Spleen (tissue), 11 donors: ENCODE measurements at regions not wholly inside any gene's neighbourhood (a gene's known extent, or its start where the extent isn't known, plus 50 kb on each side); places are given as distances from the start of the nearest gene placed in this dataset.

Source experiments
- DNase-seq: peaks from one replicate; pipeline ENCODE4 v3.0.0-alpha.2; 2020
- H3K27ac ChIP-seq, 8 donors: fragments of 200-600 bp; sonication (generic) in 7 of 8; 1 replicate in 4 of 8; 2 replicates in 4 of 8; pipeline versions ENCODE4 v1.5.0 to v1.8.0; 2016 to 2021; ENCODE audit warnings: inconsistent platforms in 4 of 8, mild to moderate bottlenecking in 4 of 8, moderate library complexity in 1 of 8
- H3K27me3 ChIP-seq, 7 donors: fragments of 200-600 bp; sonication (generic) in 6 of 7; replicated peaks in 1 of 7; 1 replicate in 4 of 7; 2 replicates in 3 of 7; pipeline versions ENCODE4 v1.5.0 to v1.8.0; 2016 to 2021; ENCODE audit warnings: inconsistent platforms in 3 of 7, mild to moderate bottlenecking in 1 of 7
- H3K36me3 ChIP-seq, 6 donors: fragments of 200-600 bp; sonication (generic) in 5 of 6; 1 replicate in 4 of 6; 2 replicates in 2 of 6; pipeline versions ENCODE4 v1.5.0 to v1.8.0; 2016 to 2021; ENCODE audit warnings: inconsistent platforms in 2 of 6
- H3K4me1 ChIP-seq, 6 donors: fragments of 200-600 bp; sonication (generic) in 5 of 6; 1 replicate in 3 of 6; 2 replicates in 3 of 6; pipeline versions ENCODE4 v1.5.0 to v1.8.0; 2016 to 2021; ENCODE audit warnings: inconsistent platforms in 3 of 6
- H3K4me3 ChIP-seq, 8 donors: fragments of 200-600 bp; sonication (generic) in 7 of 8; 1 replicate in 4 of 8; 2 replicates in 4 of 8; pipeline versions ENCODE4 v1.5.0 to v1.8.0; 2016 to 2021; ENCODE audit warnings: inconsistent platforms in 4 of 8, mild to moderate bottlenecking in 4 of 8, moderate library complexity in 2 of 8
- H3K9me3 ChIP-seq, 8 donors: fragments of 200-600 bp; sonication (generic) in 7 of 8; 1 replicate in 4 of 8; 2 replicates in 4 of 8; pipeline versions ENCODE4 v1.5.0 to v1.8.0; 2016 to 2021; ENCODE audit warnings: inconsistent platforms in 4 of 8
- POLR2A ChIP-seq, 3 donors: fragments of 450-650 bp; IDR thresholded peaks; one replicate each; pipeline ENCODE4 v1.5.1; 2017; ENCODE audit warnings: antibody characterized with exemption in 3 of 3, mild to moderate bottlenecking in 1 of 3
- POLR2AphosphoS5 ChIP-seq, 3 donors: sonication (generic); formaldehyde crosslinking; IDR thresholded peaks; one replicate each; pipeline ENCODE4 v1.5.1; 2017; ENCODE audit warnings: antibody characterized with exemption in 3 of 3
- WGBS, 5 donors: extraction: QIAGEN DNeasy Blood & Tissue Kit in 3 of 5; methylation state at CpG; one replicate each; pipeline versions ENCODE4 v1.1.5 to v1.1.7; 2013 to 2018; 5-methylcytosine and 5-hydroxymethylcytosine counted together
- intact Hi-C: fragments of 100-400 bp; cut with DNase I; formaldehyde crosslinking; loops from one replicate; pipeline ENCODE4 v1.15.0; 2023; ENCODE audit warnings: low total_unique reads
- TF ChIP-seq, protein P1 (sequence below), 11 experiments: fragments of 200-600 bp in 7 of 11; fragments of 450-650 bp in 4 of 11; sonication (generic) in 4 of 11; IDR thresholded peaks in 8 of 11; conservative IDR thresholded peaks in 3 of 11; 1 replicate in 7 of 11; 2 replicates in 4 of 11; pipeline versions ENCODE4 v1.4.0 to v1.8.0; 2016 to 2021; ENCODE audit warnings: antibody characterized with exemption in 11 of 11, inconsistent platforms in 4 of 11, mild to moderate bottlenecking in 1 of 11
- donor health status: healthy with polysubstance abuse.
- donor health status: DM: no; HTN: no; CAD: no; lungs with moderate emphysema.
- donor health status: DM: no; HTN: no; CAD: no.
- donor health status: Bipolar disorder and iron deficiency.
- donor health status: healthy.
- donor health status: DM: no; HTN: no; CAD: no.
- donor health status: DM: yes; HTN: yes; CAD: no.

DNA sequence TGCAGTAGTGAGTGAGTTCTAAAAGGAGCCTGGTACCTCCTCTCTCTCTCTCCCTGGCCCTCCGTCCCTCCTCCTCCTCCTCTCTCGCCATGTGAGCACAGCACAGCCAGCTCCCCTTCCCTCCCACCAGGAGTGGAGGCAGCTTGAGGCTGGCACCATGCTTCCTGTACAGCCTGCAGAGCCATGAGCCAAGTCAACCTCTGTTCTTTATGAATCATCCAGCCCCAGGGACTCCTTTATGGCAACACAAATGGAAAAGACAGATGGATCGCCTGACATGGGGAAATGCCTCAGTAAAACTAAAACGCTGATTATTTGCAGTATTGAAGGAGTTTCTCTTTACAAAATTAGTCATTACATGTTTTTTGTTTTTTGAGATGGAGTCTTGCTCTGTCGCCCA lies 233.7 kb upstream of the ARID1B start:
- H3K27ac ChIP-seq, result no peak overlapping the region
- H3K9me3 ChIP-seq, result no peaks in the 10 kb centered on the region
- TF ChIP-seq POLR2AphosphoS5 (IDR thresholded peaks at IDR 0.05) (no peak), POLR2A (IDR thresholded peaks at IDR 0.05) (no peak)
- TF ChIP-seq, protein P1, sequence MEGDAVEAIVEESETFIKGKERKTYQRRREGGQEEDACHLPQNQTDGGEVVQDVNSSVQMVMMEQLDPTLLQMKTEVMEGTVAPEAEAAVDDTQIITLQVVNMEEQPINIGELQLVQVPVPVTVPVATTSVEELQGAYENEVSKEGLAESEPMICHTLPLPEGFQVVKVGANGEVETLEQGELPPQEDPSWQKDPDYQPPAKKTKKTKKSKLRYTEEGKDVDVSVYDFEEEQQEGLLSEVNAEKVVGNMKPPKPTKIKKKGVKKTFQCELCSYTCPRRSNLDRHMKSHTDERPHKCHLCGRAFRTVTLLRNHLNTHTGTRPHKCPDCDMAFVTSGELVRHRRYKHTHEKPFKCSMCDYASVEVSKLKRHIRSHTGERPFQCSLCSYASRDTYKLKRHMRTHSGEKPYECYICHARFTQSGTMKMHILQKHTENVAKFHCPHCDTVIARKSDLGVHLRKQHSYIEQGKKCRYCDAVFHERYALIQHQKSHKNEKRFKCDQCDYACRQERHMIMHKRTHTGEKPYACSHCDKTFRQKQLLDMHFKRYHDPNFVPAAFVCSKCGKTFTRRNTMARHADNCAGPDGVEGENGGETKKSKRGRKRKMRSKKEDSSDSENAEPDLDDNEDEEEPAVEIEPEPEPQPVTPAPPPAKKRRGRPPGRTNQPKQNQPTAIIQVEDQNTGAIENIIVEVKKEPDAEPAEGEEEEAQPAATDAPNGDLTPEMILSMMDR (IDR thresholded peaks at IDR 0.05 in 8 of 11, conservative IDR thresholded peaks at IDR 0.05 in 3 of 11), result no peak
- no peaks in the 10 kb centered on the region for H3K4me1 ChIP-seq
- DNase-seq, result no peak
- H3K36me3 ChIP-seq, result no peaks in the 10 kb centered on the region
- no peaks in the 10 kb centered on the region for H3K27me3 ChIP-seq
- intact Hi-C loops, result no loop called here
- no peak overlapping the region for H3K4me3 ChIP-seq
- WGBS, 5 donors, result 76 to 93% (median 81%) methylated on average over 5 of the region's 5 CpGs

DNA sequence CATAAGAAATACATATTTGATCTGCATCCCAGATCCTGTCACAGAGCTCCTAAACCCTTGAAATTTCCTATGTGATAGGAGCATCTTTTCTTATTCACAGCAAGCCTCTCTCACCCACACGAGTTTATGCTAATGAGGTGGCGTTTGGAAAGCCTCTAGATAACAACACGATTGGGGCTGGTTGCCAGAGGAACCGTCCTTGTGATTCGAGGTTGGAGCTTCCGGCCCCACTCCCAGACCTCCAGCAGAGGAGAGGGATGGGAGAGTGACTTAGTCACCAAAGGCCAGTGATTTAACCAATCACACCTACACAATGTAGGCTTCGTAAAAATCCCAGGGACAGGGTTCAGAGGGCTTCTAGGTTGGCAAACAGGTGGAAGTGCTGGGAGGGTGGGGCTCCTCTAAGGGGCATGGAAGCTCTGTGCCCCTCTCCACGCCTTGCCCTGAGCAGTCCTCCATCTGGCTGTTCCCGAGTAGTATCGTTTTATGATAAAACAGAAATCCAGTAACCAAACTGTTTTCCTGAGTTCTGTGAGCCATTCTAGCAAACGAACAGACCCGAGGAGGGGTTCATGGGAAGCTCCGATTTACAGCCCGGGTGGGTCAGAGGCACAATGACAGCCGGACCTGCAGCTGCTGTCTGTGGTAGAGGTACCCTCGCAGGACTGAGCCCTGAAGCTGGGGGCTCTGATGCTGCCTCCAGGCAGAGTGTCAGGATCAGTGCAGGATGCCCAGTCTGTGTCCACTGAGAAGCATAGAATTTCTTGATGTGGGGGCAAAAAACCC lies 238.1 kb upstream of the ARID1B start:
- no peaks in the 10 kb centered on the region for H3K36me3 ChIP-seq
- TF ChIP-seq POLR2AphosphoS5 (IDR thresholded peaks at IDR 0.05) (no peak), POLR2A (IDR thresholded peaks at IDR 0.05) (no peak)
- TF ChIP-seq, protein P1 (IDR thresholded peaks at IDR 0.05 in 8 of 11, conservative IDR thresholded peaks at IDR 0.05 in 3 of 11), result no peak
- H3K4me3 ChIP-seq, result no peak overlapping the region
- H3K9me3 ChIP-seq, result no peaks in the 10 kb centered on the region
- H3K27me3 ChIP-seq, result no peaks in the 10 kb centered on the region
- no peak for DNase-seq
- WGBS, 5 donors, result 53 to 84% (median 78%) methylated on average over 10 to 16 of the region's 16 CpGs
- no peaks in the 10 kb centered on the region for H3K4me1 ChIP-seq
- intact Hi-C loops, result no loop called here
- H3K27ac ChIP-seq, result no peak overlapping the region

DNA sequence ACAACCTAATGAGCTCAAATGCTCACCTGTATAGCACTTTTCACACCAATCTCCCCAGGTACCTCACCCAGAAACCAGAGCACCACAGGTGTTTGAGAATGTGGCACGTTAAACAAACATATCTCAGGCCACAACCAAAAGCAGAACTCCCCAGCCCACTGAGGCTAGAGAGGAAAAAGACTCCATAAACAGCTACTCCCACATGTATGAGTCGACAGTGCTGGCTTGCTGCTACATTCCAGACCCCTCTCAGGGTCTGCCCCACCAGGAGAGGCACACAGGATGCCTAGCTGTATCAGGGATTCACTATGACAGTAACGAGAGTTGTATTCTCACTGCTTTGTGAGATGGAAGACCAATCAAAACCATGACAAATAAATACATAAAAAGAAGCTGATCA lies 242.6 kb upstream of the ARID1B start:
- Histone ChIP-seq H3K27ac (no peak overlapping the region), H3K4me3 (no peak overlapping the region), H3K27me3 (no peaks in the 10 kb centered on the region), H3K4me1 (no peaks in the 10 kb centered on the region), H3K9me3 (no peaks in the 10 kb centered on the region), H3K36me3 (no peaks in the 10 kb centered on the region)
- TF ChIP-seq POLR2AphosphoS5 (IDR thresholded peaks at IDR 0.05), result no peak
- TF ChIP-seq, protein P1 (IDR thresholded peaks at IDR 0.05 in 8 of 11, conservative IDR thresholded peaks at IDR 0.05 in 3 of 11), result no peak
- TF ChIP-seq POLR2A (IDR thresholded peaks at IDR 0.05), result no peak
- DNase-seq, result no peak
- intact Hi-C loops, result no loop called here
- 48 to 62% (median 58%) methylated on average over 3 of the region's 3 CpGs for WGBS, 5 donors

DNA sequence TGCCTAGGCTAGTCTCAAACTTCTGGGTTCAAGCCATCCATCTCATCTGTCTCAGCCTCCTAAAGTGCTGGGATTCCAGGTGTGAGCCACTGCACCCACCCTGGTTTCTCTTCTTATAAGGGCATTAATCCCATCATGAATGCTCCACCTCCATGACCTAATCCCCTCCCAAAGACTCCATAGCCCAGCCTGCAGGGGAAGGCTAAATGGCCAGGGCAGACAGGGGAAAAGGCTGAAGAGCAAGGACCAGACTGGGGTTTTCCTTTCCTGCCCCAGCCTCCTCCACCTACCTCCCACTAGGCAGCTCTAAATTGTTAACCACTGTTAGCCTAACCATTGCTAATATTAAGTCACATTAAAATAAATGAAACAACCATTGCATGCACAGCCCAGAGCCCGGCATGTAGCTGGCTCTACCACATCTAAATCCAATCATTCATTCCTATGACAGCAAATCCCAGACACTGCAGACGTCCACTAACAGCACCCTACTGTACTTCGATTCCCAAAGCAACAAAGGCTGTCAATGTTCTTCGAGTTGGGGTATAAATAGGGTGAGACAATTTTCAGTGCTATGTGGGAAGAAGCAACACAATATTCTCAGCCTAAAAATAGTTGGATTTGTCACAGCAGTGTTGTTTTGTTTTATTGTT lies 243.2 kb upstream of the ARID1B start:
- no peaks in the 10 kb centered on the region for H3K36me3 ChIP-seq
- WGBS, 5 donors, result 81 to 90% (median 88%) methylated on average over 4 of the region's 4 CpGs
- no peaks in the 10 kb centered on the region for H3K9me3 ChIP-seq
- TF ChIP-seq POLR2AphosphoS5 (IDR thresholded peaks at IDR 0.05), result no peak
- TF ChIP-seq POLR2A (IDR thresholded peaks at IDR 0.05), result no peak
- TF ChIP-seq, protein P1 (IDR thresholded peaks at IDR 0.05 in 8 of 11, conservative IDR thresholded peaks at IDR 0.05 in 3 of 11), result no peak
- no peaks in the 10 kb centered on the region for H3K27me3 ChIP-seq
- intact Hi-C loops, result no loop called here
- H3K4me3 ChIP-seq, result no peak overlapping the region
- DNase-seq, result no peak
- no peak overlapping the region for H3K27ac ChIP-seq
- H3K4me1 ChIP-seq, result no peaks in the 10 kb centered on the region
